Trophoblast cell (in vitro differentiated cells and primary cell): ENCODE measurements at regions not wholly inside any gene's neighbourhood (a gene's known extent, or its start where the extent isn't known, plus 50 kb on each side); places are given as distances from the start of the nearest gene placed in this dataset.

ENCODE experiments used
- DNase-seq, 2 donors: peaks; one replicate each; pipeline ENCODE4 v3.0.0-alpha.2; 2016
- H2AFZ ChIP-seq: 2 replicates; pipeline ENCODE4 v1.6.1; 2013; ENCODE audit warnings: low read length, moderate library complexity, mild to moderate bottlenecking; ENCODE audit not compliant: insufficient read depth, poor library complexity
- H2AK5ac ChIP-seq: 2 replicates; pipeline ENCODE4 v1.6.1; 2013; ENCODE audit warnings: mild to moderate bottlenecking, low read length
- H2BK120ac ChIP-seq: 2 replicates; pipeline ENCODE4 v1.6.1; 2013; ENCODE audit warnings: low read length, mild to moderate bottlenecking, moderate library complexity; ENCODE audit not compliant: insufficient read depth, poor library complexity
- H2BK12ac ChIP-seq: 2 replicates; pipeline ENCODE4 v1.6.1; 2013; ENCODE audit warnings: mild to moderate bottlenecking, low read length, moderate library complexity
- H2BK5ac ChIP-seq: 2 replicates; pipeline ENCODE4 v1.6.1; 2013; ENCODE audit warnings: low read length, low read depth, moderate library complexity, mild to moderate bottlenecking; ENCODE audit not compliant: poor library complexity
- H3K14ac ChIP-seq: 2 replicates; pipeline ENCODE4 v1.6.1; 2013; ENCODE audit warnings: mild to moderate bottlenecking, low read length
- H3K18ac ChIP-seq: 2 replicates; pipeline ENCODE4 v1.6.1; 2013; ENCODE audit warnings: mild to moderate bottlenecking, low read length
- H3K23ac ChIP-seq: 2 replicates; pipeline ENCODE4 v1.6.1; 2013; ENCODE audit warnings: low read length
- H3K27ac ChIP-seq: 2 replicates; pipeline ENCODE4 v1.5.1; 2013; ENCODE audit warnings: low read depth, mild to moderate bottlenecking, inconsistent platforms, low read length, moderate library complexity
- H3K27me3 ChIP-seq: 2 replicates; pipeline ENCODE4 v1.6.1; 2013; ENCODE audit warnings: inconsistent platforms, mild to moderate bottlenecking, low read length, moderate library complexity; ENCODE audit not compliant: insufficient read depth
- H3K36me3 ChIP-seq, 2 experiments: 1 replicate in 1 of 2; 2 replicates in 1 of 2; pipeline ENCODE4 v1.6.1; 2013; ENCODE audit warnings: low read length in 2 of 2, mild to moderate bottlenecking in 2 of 2, moderate library complexity in 1 of 2; ENCODE audit not compliant: insufficient read depth in 2 of 2, control insufficient read depth in 1 of 2
- H3K4ac ChIP-seq: 2 replicates; pipeline ENCODE4 v1.6.1; 2013; ENCODE audit warnings: low read depth, mild to moderate bottlenecking, low read length, moderate library complexity
- H3K4me1 ChIP-seq, 2 experiments: 1 replicate in 1 of 2; 2 replicates in 1 of 2; pipeline ENCODE4 v1.6.1; 2013; ENCODE audit warnings: low read length in 2 of 2, mild to moderate bottlenecking in 2 of 2, moderate library complexity in 1 of 2; ENCODE audit not compliant: insufficient read depth in 2 of 2, control insufficient read depth in 1 of 2
- H3K4me2 ChIP-seq: 2 replicates; pipeline ENCODE4 v1.6.1; 2013; ENCODE audit warnings: inconsistent platforms, mild to moderate bottlenecking, low read length, moderate library complexity
- H3K4me3 ChIP-seq: 2 replicates; pipeline ENCODE4 v1.5.1; 2013; ENCODE audit warnings: mild to moderate bottlenecking, low read depth, low read length, inconsistent platforms
- H3K79me1 ChIP-seq: one replicate; pipeline ENCODE4 v1.6.1; 2013; ENCODE audit warnings: low read length
- H3K79me2 ChIP-seq: 2 replicates; pipeline ENCODE4 v1.6.1; 2013; ENCODE audit warnings: low read length, mild to moderate bottlenecking; ENCODE audit not compliant: control insufficient read depth, insufficient read depth, poor library complexity
- H3K9ac ChIP-seq: 2 replicates; pipeline ENCODE4 v1.6.1; 2013; ENCODE audit warnings: mild to moderate bottlenecking, low read length
- H3K9me3 ChIP-seq: 2 replicates; pipeline ENCODE4 v1.6.1; 2013; ENCODE audit warnings: low read depth, mild to moderate bottlenecking, control low read depth, inconsistent platforms, low read length; ENCODE audit not compliant: insufficient read depth
- H4K12ac ChIP-seq: 2 replicates; pipeline ENCODE4 v1.6.1; 2013; ENCODE audit warnings: low read depth, mild to moderate bottlenecking, low read length, moderate library complexity
- H4K8ac ChIP-seq: 2 replicates; pipeline ENCODE4 v1.6.1; 2013; ENCODE audit warnings: low read depth, mild to moderate bottlenecking, low read length, moderate library complexity
- H4K91ac ChIP-seq: one replicate; pipeline ENCODE4 v1.6.1; 2013; ENCODE audit warnings: low read depth, mild to moderate bottlenecking, low read length, moderate library complexity
- WGBS: extraction: QIAGEN DNeasy Blood & Tissue Kit; methylation state at CpG from one replicate; pipeline ENCODE4 v1.1.7; 2013; ENCODE audit warnings: missing lambda C conversion rate; ENCODE audit not compliant: insufficient read length, insufficient coverage; ENCODE audit errors: extremely low coverage; 5-methylcytosine and 5-hydroxymethylcytosine counted together

DNA sequence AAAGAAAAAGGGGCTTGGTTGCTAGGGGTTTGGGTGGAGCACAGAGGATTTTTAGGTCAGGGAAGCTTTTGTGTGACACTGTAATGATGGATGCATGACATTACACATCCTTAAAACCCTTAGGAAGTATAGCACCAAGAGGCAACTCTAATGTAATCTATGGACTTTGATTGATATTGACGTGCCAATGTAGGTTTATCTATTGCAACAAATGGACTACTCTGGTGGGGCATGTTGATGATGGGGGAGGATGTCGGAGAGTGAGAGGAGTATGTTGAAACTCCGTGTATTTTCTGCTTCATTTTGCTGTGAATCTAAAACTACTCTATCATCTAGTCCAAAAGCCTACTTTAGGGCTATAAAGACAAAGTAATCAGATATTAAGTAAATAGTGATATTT, 72.3 kb upstream of the PAX6 start:
- H3K27me3 ChIP-seq, result no peaks in the 10 kb centered on the region
- no peak overlapping the region for H4K91ac ChIP-seq
- H3K23ac ChIP-seq, result no peak overlapping the region
- H4K8ac ChIP-seq, result no peak overlapping the region
- H2AK5ac ChIP-seq, result no peak overlapping the region
- H3K9ac ChIP-seq, result no peak overlapping the region
- no peaks in the 10 kb centered on the region for H3K79me1 ChIP-seq
- no peak overlapping the region for H3K4me2 ChIP-seq
- no peaks in the 10 kb centered on the region for H3K79me2 ChIP-seq
- no CpG with 5 or more reads among the region's 3 CpGs for WGBS
- peaks cover 8 to 11% of the 10 kb centered on the region in 2 experiments for H3K4me1 ChIP-seq
- no peak overlapping the region for H3K4ac ChIP-seq
- no peak overlapping the region for H2BK120ac ChIP-seq
- no peaks in the 10 kb centered on the region for H3K9me3 ChIP-seq
- H2AFZ ChIP-seq, result no peak overlapping the region
- H2BK5ac ChIP-seq, result no peak overlapping the region
- no peak overlapping the region for H4K12ac ChIP-seq
- H3K27ac ChIP-seq, result peak overlapping the region; percentile 43
- no peak overlapping the region for H2BK12ac ChIP-seq
- H3K18ac ChIP-seq, result no peak overlapping the region
- no peak for DNase-seq
- H3K4me3 ChIP-seq, result no peak overlapping the region
- no peaks in the 10 kb centered on the region for H3K36me3 ChIP-seq
- no peak overlapping the region for H3K14ac ChIP-seq

DNA sequence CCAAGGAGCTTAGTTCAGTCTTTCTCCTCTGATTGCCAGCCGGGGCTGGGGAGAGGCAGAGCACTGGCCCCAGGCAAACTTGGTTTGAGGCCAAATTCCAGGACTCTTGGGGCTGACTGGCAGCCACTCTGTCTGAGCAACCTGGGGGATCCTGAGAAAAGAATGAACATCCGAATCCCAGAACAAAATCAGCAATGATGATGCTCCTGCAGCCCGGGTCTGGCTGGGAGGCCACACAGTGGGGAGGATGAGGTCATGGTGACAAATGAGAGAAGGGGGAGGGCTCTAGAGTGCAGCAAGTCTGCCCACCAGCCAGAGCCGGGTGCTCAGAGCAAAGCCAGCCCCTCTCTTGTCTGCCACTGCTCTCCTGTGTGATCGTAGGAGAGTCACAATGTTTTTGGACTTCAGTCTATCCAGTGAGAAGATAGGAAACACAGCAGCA, 71.8 kb upstream of the PAX6 start:
- H2BK5ac ChIP-seq, result no peak overlapping the region
- no peak overlapping the region for H3K23ac ChIP-seq
- H4K91ac ChIP-seq, result no peak overlapping the region
- no peak overlapping the region for H3K4me3 ChIP-seq
- H3K4me2 ChIP-seq, result no peak overlapping the region
- no peaks in the 10 kb centered on the region for H3K36me3 ChIP-seq
- H3K18ac ChIP-seq, result no peak overlapping the region
- H4K8ac ChIP-seq, result no peak overlapping the region
- H3K9me3 ChIP-seq, result no peaks in the 10 kb centered on the region
- H3K79me2 ChIP-seq, result no peaks in the 10 kb centered on the region
- peaks cover 8 to 11% of the 10 kb centered on the region in 2 experiments for H3K4me1 ChIP-seq
- peak overlapping the region; percentile 43 for H3K27ac ChIP-seq
- H2AFZ ChIP-seq, result no peak overlapping the region
- no peak overlapping the region for H2BK120ac ChIP-seq
- H4K12ac ChIP-seq, result no peak overlapping the region
- DNase-seq, result no peak
- no peaks in the 10 kb centered on the region for H3K27me3 ChIP-seq
- no peak overlapping the region for H3K14ac ChIP-seq
- H2BK12ac ChIP-seq, result no peak overlapping the region
- no peak overlapping the region for H3K4ac ChIP-seq
- H2AK5ac ChIP-seq, result no peak overlapping the region
- H3K9ac ChIP-seq, result no peak overlapping the region
- H3K79me1 ChIP-seq, result no peaks in the 10 kb centered on the region
- WGBS, result no CpG with 5 or more reads among the region's 5 CpGs

DNA sequence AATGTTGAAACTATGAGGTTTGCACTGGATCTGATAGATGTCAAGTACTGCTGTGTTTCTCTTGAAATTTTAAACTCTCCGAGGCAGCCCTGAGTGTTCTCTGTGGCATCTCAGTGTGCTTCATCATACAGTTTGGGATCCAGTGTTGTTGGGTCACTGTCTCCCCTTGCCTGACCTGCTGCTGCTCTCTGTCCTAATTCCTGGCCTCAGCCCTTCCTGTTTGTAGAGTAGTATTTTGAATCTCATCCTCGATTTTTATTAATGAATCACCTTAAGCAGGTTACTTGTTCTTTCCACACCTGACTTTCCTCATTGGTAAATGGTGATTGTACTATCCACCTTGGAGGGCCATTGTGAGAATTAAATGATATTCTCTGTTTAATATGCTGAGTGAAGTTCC, 70.7 kb upstream of the PAX6 start:
- DNase-seq, result no peak
- H2AFZ ChIP-seq, result no peak overlapping the region
- no peaks in the 10 kb centered on the region for H3K9me3 ChIP-seq
- no peaks in the 10 kb centered on the region for H3K36me3 ChIP-seq
- H2AK5ac ChIP-seq, result no peak overlapping the region
- H3K9ac ChIP-seq, result no peak overlapping the region
- H2BK120ac ChIP-seq, result no peak overlapping the region
- no peaks in the 10 kb centered on the region for H3K27me3 ChIP-seq
- H3K4me1 ChIP-seq, result peaks cover 8 to 11% of the 10 kb centered on the region in 2 experiments
- H3K18ac ChIP-seq, result no peak overlapping the region
- H3K27ac ChIP-seq, result no peak overlapping the region
- no peak overlapping the region for H2BK12ac ChIP-seq
- no peak overlapping the region for H3K14ac ChIP-seq
- no peak overlapping the region for H3K23ac ChIP-seq
- H3K4me3 ChIP-seq, result no peak overlapping the region
- no CpG with 5 or more reads among the region's 2 CpGs for WGBS
- H3K4me2 ChIP-seq, result no peak overlapping the region
- H3K4ac ChIP-seq, result no peak overlapping the region
- H3K79me1 ChIP-seq, result no peaks in the 10 kb centered on the region
- H2BK5ac ChIP-seq, result no peak overlapping the region
- H4K8ac ChIP-seq, result no peak overlapping the region
- H4K91ac ChIP-seq, result no peak overlapping the region
- no peak overlapping the region for H4K12ac ChIP-seq
- no peaks in the 10 kb centered on the region for H3K79me2 ChIP-seq

DNA sequence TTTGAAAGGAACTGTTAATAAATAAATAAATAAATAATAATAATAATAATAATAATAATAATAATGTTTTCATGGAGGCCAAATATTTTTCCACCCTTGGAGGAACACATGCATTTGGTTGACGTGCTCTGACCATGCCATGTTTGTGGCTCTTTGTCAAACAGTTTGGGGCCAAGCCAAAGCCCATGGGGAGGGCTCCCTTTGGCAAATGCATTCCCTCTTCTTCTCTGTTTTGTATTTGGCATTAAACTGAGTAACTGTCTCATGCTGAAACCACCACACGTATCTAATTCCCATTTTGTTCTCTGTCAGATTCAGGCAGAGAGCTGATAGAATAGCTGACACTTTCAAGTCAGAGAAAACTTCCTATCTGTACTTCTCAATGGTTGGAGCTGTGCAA, 68.6 kb upstream of the PAX6 start:
- H2AFZ ChIP-seq, result no peak overlapping the region
- H3K18ac ChIP-seq, result no peak overlapping the region
- H3K27me3 ChIP-seq, result no peaks in the 10 kb centered on the region
- DNase-seq, result no peak
- H3K79me2 ChIP-seq, result no peaks in the 10 kb centered on the region
- H3K9me3 ChIP-seq, result no peaks in the 10 kb centered on the region
- H2AK5ac ChIP-seq, result no peak overlapping the region
- H4K91ac ChIP-seq, result no peak overlapping the region
- H3K14ac ChIP-seq, result no peak overlapping the region
- H3K4me1 ChIP-seq, result peaks cover 12 to 19% of the 10 kb centered on the region in 2 experiments
- no peak overlapping the region for H3K23ac ChIP-seq
- H2BK120ac ChIP-seq, result no peak overlapping the region
- H3K4ac ChIP-seq, result no peak overlapping the region
- H2BK5ac ChIP-seq, result no peak overlapping the region
- H3K4me2 ChIP-seq, result no peak overlapping the region
- no CpG with 5 or more reads among the region's 2 CpGs for WGBS
- peaks cover 3% of the 10 kb centered on the region for H3K79me1 ChIP-seq
- H3K27ac ChIP-seq, result no peak overlapping the region
- no peaks in the 10 kb centered on the region for H3K36me3 ChIP-seq
- H4K12ac ChIP-seq, result no peak overlapping the region
- no peak overlapping the region for H2BK12ac ChIP-seq
- no peak overlapping the region for H3K4me3 ChIP-seq
- H3K9ac ChIP-seq, result no peak overlapping the region
- H4K8ac ChIP-seq, result no peak overlapping the region
